ENCODE measurements at regions not wholly inside any gene's neighbourhood (a gene's known extent, or its start where the extent isn't known, plus 50 kb on each side); places are given as distances from the start of the nearest gene placed in this dataset.

- Histone ChIP-seq H3F3A (replicated peaks; ENCODE audit: low read depth) (no peaks in the 10 kb centered on the region), H3K4me1 (ENCODE audit: insufficient read depth) (no peaks in the 10 kb centered on the region), H3K27ac (ENCODE audit: low read depth) (no peak overlapping the region), H3K9me2 (ENCODE audit: insufficient read depth) (no peaks in the 10 kb centered on the region), H3K79me2 (replicated peaks; ENCODE audit: insufficient read depth) (no peaks in the 10 kb centered on the region), H3K36me3 (ENCODE audit: insufficient read depth) (no peaks in the 10 kb centered on the region), H4K20me1 (replicated peaks; ENCODE audit: insufficient read depth) (no peaks in the 10 kb centered on the region), H3K27me3 (ENCODE audit: insufficient read depth) (no peaks in the 10 kb centered on the region), H2AFZ (no peak overlapping the region), H3K4me2 (no peak overlapping the region), H3K4me3 (no peak overlapping the region)
- Mint-ChIP-seq H3K4me1 (no peaks in the 10 kb centered on the region), H3K4me3 (no peak overlapping the region), H3K27me3 (ENCODE audit: insufficient read depth, low read depth, poor library complexity) (no peaks in the 10 kb centered on the region), H3K36me3 (ENCODE audit: low read depth) (no peaks in the 10 kb centered on the region), H3K9me3 (no peaks in the 10 kb centered on the region), H3K27ac (no peak overlapping the region)
- no peak for ATAC-seq
- TF ChIP-seq CREB1 (CRISPR knock-in tag; IDR thresholded peaks at IDR 0.05; ENCODE audit: low read depth) (no peak), ZNF331 (CRISPR knock-in tag; IDR thresholded peaks at IDR 0.05; ENCODE audit: low read depth) (no peak), STAT1 (IDR thresholded peaks at IDR 0.05; ENCODE audit: unreplicated experiment) (no peak)
- DNase-seq (ENCODE audit: low spot score), result no peak
These were observed 93.0 kb downstream of the SLC41A2 start for GRCh38 chr12:104865080-104865479.

- Mint-ChIP-seq H3K4me3 (no peak overlapping the region), H3K4me1 (no peaks in the 10 kb centered on the region), H3K27ac (no peak overlapping the region), H3K27me3 (ENCODE audit: insufficient read depth, low read depth, poor library complexity) (no peaks in the 10 kb centered on the region), H3K36me3 (ENCODE audit: low read depth) (no peaks in the 10 kb centered on the region), H3K9me3 (no peaks in the 10 kb centered on the region)
- H3K4me3 ChIP-seq, result no peak overlapping the region
- TF ChIP-seq STAT1 (IDR thresholded peaks at IDR 0.05; ENCODE audit: unreplicated experiment), result no peak
- no peak for TF ChIP-seq ZNF462 (CRISPR knock-in tag; IDR thresholded peaks at IDR 0.05)
- no peak for TF ChIP-seq ZNF331 (CRISPR knock-in tag; IDR thresholded peaks at IDR 0.05; ENCODE audit: low read depth)
- TF ChIP-seq NANOG (IDR thresholded peaks at IDR 0.05; ENCODE audit: borderline replicate concordance), result no peak
- no peak for TF ChIP-seq CREB1 (CRISPR knock-in tag; IDR thresholded peaks at IDR 0.05; ENCODE audit: low read depth)
- TF ChIP-seq POLR2AphosphoS5 (IDR thresholded peaks at IDR 0.05; ENCODE audit: low read depth), result no peak
- no peak for TF ChIP-seq CTCF (conservative IDR thresholded peaks at IDR 0.05; ENCODE audit: low read depth in 2 of 2)
- no peak for TF ChIP-seq REST (IDR thresholded peaks at IDR 0.05; ENCODE audit: unreplicated experiment)
- no peak for TF ChIP-seq EZH2phosphoT487 (IDR thresholded peaks at IDR 0.05; ENCODE audit: unreplicated experiment)
- H4K20me1 ChIP-seq (replicated peaks; ENCODE audit: insufficient read depth), result no peaks in the 10 kb centered on the region
- H3K9me2 ChIP-seq (ENCODE audit: insufficient read depth), result no peaks in the 10 kb centered on the region
- H3K36me3 ChIP-seq (ENCODE audit: insufficient read depth), result no peaks in the 10 kb centered on the region
- H3K4me1 ChIP-seq (ENCODE audit: insufficient read depth), result no peaks in the 10 kb centered on the region
- no peak overlapping the region for H3K4me2 ChIP-seq
- H3K79me2 ChIP-seq (replicated peaks; ENCODE audit: insufficient read depth), result no peaks in the 10 kb centered on the region
- DNase-seq (ENCODE audit: low spot score) (no peak), ATAC-seq (no peak)
- no peak overlapping the region for H3K27ac ChIP-seq (ENCODE audit: low read depth)
- no peaks in the 10 kb centered on the region for H3K27me3 ChIP-seq (ENCODE audit: insufficient read depth)
- H3F3A ChIP-seq (replicated peaks; ENCODE audit: low read depth), result no peaks in the 10 kb centered on the region
- no peak overlapping the region for H2AFZ ChIP-seq
These were observed 93.4 kb downstream of the SLC41A2 start for GRCh38 chr12:104864668-104865067.

Data from GM23338 (cell line).